ENCODE measurements at regions not wholly inside any gene's neighbourhood (a gene's known extent, or its start where the extent isn't known, plus 50 kb on each side); places are given as distances from the start of the nearest gene placed in this dataset.

DNA sequence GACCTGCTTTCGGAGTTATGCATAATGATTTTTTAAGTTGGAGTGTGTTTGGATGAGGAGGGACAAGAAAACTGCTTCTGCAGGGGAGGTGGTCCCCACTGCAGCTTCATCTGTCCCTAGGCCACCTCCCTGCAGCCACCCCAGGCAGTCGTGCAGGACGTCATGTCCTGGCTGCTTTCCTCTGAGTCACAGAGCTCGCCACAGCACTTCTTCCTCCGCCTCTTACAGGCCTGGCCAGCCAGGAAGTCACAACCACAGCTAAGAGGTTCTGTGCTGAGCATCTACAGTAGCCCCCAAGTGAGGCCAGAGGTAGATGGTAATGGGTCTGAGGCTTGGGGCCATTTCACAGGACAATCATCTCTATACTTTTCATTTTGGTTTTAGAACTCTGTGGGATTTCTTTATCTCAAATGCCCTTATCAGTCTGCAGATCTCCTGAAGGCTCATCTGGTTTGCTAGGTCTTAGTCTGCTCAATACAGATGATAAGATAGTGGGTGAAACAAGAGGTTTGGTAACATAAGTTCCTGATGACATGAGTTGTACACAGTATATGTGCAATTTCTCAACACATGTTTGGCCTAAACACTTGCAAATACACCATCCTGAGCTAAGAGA is 106.4 kb downstream of the ARF6 start:
- peak; percentile 44 for DNase-seq (ENCODE audit: low spot score)

DNA sequence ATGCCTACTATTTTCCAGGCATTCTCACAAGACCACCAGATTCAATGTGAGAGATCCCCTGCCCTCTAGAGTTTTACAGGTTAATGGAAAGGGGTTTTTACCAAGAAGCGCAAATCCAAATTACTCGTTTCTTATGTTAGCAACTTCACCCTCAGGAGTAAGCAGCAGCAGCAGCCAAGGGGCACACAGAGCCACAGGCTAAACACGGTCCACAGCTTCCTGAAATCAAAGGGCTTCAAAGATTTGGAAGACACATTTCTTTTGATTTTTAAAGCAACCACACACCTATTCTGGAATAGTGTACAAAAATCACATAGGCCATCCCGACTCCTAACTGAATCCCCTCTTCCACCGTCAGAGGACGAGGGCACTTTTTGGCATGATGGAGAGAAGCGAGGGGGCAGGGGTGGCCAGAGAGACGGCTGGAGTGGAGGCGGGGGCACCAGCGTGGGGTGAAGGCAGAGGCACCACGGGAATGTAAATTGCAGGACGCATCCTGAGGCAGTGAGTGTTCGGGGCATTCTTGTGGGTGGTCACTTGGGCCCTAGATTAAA is 107.0 kb downstream of the ARF6 start:
- DNase-seq (ENCODE audit: low spot score) = no peak

DNA sequence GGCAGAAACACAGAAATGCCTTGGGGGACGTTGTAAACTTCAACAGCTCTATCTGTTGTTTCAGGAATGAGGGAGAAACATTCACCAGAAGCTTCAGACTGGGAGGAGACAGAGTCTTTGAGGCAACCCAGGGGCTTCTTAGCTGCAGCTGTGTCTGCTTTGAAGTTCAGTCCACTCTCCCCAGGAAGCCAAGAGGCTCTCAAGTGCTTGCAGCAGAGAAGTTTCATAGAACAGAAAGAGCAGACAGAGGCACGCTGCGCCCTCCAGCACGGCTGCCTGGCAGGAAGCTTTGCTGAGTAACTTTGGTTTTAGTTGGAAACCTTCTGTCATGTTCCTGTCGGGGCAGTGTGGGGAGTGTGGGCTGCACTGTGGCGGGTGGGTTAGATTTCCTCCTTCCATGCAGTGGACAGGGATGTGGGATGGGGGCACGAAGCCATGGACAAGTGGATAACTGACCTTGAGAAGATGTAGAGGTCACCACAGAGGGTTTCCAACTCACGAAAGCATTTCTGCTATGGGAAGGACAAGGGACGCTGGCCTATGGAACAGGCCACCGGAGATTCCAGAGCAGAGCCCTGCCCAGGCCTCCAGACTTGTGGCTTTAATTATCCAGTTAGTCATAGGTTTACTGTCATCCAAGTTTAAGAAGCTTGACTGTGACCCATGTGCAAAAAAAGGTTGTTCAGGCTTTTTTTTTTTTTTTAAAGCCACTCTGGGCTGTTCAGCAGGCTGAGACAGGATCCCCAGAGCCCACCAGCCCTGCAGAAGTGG is 107.7 kb downstream of the ARF6 start:
- DNase-seq (ENCODE audit: low spot score) = no peak

- DNase-seq (ENCODE audit: low spot score) = no peak
These were observed 108.5 kb downstream of the ARF6 start for GRCh38 chr14:50001151-50001998.

DNA sequence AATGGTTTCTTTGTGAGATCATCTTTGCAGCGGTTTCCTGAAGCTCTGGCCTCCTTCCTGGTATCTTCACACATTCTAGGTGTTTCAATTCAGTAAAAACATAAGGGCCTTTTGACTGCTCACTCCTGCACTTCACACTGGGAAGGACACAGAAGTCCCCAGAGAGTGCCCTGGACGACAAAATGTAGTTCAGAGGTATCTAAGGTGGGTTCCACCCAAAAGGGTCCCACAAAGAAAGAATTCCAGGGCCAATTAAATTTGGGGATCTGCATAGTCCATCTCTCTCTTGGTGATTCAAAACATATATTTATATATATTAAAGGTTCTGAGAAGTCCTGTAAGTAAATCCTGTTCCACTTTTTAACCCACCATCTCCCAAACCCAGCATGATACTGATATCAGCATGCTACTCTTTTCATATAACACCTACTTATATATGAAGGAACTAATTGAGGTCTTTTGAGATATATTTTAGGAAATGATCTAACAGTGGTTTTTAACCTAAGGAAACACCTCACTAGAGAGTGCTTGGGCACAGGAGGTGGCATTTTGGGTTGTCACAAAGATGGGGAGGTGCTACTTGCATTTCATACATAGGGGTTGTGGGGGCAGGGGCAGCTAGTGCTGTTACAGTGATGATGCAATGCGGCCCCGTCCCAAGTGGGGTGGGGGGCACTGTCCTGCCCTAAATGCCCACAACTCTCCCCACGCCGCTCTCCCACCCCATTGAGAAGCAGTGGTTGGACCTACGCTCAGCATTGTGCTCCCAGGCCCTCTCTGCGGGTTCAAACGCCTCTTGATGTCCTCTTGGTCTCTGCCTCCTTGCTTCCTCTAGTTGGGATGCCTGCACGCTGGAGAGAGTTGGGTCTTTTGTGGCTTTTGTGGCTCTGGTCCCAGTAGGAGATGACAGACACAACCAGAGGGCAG is 109.4 kb downstream of the ARF6 start:
- no peak for DNase-seq (ENCODE audit: low spot score)

DNA sequence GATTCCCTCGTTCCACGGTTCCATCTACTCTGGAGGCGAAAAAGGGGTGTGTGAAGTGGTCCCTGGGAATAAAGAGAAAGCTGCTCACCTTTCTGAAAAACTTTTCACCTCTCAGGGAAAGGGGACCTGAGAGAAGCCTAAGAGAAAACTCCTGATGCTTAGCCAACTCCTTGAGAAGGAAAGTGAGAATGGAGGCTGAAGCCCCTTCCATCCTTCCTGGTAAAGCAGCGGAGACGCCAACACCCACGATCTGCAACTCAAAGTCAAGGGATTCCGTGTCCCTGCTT is 110.0 kb downstream of the ARF6 start:
- no peak for DNase-seq (ENCODE audit: low spot score)

GRCh38 chr14:50003213-50004021 is 110.5 kb downstream of the ARF6 start:
- no peak for DNase-seq (ENCODE audit: low spot score)

DNA sequence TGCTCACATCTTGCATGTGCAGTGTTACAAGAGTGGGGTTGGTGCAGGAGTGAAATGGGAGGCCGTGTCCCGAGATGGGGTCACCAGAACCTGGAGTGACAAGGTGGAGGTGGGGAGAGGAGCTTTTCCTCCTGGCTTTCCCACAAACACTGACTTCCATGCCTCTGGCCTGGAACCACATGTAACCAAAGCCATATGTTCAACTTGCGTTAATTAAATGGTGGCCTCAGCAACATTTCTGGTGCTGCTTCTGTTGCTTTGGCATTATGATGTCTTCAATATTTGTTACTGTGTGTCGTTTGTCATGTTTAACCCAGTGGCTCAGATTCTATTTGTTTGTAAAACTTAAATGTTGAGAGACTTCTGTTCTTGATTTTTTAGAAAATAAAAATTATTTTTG is 110.2 kb downstream of the VCPKMT start:
- no peak for DNase-seq (ENCODE audit: low spot score)

DNA sequence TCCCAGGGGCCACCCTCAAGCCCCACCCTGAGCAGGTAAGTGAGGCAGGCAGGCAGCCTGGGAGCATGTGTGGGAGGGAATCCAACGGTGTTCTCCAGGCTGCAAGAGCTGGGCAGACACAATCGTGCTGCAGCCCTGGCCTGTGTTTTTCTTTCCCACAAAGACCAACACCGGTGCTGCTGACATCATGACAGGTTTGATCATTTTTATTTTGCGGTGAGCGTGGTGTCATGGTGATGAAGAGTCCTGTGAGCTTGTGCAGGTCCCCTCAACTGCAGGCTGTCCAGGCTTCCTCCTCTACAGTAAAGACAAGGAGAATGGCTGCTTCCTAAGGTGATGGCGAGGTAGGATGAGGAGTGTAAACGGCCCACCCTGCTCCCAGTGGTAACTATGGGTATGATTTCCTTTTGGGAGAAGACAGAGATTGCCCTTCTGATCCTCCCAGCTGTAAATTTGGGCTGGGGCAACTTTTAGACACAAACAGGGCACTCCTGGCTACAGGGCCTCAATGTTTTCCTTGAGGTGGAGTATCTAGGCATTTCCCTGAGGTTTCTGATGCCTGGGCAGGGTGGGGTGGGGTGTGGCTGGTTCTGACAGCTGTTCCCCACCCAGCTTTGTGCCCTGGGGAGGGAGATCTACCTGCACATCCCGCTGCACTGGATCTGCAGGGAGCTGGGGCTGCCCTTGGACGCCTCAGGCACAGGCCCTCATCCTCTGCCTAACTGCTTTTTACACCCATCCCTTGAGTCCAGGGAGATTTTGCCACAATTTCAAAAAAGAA is 109.1 kb downstream of the VCPKMT start:
- DNase-seq (ENCODE audit: low spot score) = no peak

DNA sequence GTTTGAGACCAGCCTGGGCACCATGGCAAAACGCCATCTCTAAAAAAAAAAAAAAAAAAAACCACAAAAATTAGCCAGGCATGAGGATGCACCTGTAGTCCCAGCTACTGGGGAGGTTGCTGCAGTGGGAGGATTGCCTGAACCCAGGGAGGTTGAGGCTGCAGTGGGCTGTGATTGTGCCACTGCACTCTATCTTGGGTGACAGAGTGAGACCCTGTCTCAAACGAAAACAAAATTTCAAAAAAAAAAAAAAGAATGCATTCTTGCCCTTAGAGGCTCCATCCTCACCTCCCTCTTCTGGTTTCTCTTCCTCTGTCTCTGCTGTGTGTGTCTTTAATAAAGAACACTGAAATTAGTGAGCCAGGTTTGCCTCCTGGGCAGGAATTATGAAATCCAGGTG is 107.8 kb downstream of the VCPKMT start:
- DNase-seq (ENCODE audit: low spot score) = no peak

GRCh38 chr14:50008974-50009373 is 107.4 kb downstream of the VCPKMT start:
- no peak for DNase-seq (ENCODE audit: low spot score)

GRCh38 chr14:50010752-50011151 is 105.6 kb downstream of the VCPKMT start:
- no peak for DNase-seq (ENCODE audit: low spot score)

GRCh38 chr14:50011242-50011641 is 105.1 kb downstream of the VCPKMT start:
- DNase-seq (ENCODE audit: low spot score) = no peak

GRCh38 chr14:50012644-50013043 is 103.7 kb downstream of the VCPKMT start:
- no peak for DNase-seq (ENCODE audit: low spot score)

GRCh38 chr14:50013198-50013918 is 103.0 kb downstream of the VCPKMT start:
- DNase-seq (ENCODE audit: low spot score) = no peak

DNA sequence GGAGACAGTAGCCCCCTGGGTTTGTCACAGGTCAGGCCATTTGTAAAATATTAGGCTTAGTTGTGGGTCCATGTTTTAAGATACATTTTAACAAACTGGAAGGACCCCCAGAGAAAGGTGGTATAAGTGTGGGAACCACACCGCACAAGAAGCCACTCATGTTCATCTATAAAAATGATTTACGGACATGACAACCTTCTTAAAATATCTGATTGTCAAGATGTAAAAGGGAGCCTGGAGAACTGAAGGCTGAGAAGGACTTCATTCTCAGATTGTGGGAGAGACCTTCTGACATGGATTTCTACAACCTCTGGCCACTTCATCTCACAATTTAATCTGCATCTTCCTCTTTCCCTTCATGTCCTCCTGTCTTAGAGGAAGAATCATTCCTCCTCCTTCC is 102.4 kb downstream of the VCPKMT start:
- DNase-seq (ENCODE audit: low spot score) = no peak

DNA sequence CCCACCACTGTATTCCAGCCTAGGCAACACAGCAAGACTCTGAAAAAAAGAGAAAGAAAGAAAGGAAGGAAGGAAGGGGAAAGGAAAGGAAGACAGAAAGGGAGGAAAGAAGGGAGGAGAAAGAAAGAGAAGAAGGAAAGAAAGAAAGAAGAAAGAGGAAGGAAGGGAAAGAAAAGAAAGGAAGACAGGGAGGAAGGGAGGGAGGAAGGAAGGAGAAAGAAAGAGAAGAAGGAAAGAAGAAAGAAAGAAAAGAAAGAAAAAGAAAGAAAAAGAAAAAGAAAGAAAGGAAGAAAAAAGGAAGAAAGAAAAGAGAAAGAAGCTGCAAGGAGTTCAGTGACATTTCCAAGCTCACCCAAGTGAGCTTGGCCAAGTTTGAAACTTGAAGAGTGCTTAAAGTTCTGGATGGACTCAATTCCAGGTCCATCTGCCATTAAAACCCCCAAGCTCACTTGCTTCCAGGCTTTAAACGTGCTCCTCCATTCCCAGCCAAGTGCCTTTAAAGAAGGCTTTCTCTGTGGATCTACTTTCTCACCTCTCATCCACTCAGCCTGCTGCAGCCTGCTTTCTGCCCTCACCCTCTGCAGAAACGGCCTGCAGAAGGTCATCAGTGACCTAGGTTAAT is 101.5 kb downstream of the VCPKMT start:
- DNase-seq (ENCODE audit: low spot score) = no peak

GRCh38 chr14:50015716-50016115 is 100.7 kb downstream of the VCPKMT start:
- DNase-seq (ENCODE audit: low spot score) = no peak

Measured in RKO (cell line).